ENCODE measurements at regions not wholly inside any gene's neighbourhood (a gene's known extent, or its start where the extent isn't known, plus 50 kb on each side); places are given as distances from the start of the nearest gene placed in this dataset.
A peak's percentile ranks its signal among the peaks of the same experiment; 100 is the strongest.
"Not testable (repeated sequence)": the region's sequence is repeated elsewhere in the genome, so short reads cannot be mapped to it uniquely, and the experiment has no call there.

- DNase-seq: peak; percentile 1 to 20
Measured at GRCh38 chr6:111925296-111925695, 52.0 kb upstream of the FYN start.

GRCh38 chr6:111926731-111927302 lies 53.6 kb upstream of the FYN start:
- DNase-seq: no peak

- no peak for DNase-seq
Measured at GRCh38 chr6:111927321-111927720, 54.1 kb upstream of the FYN start.

- DNase-seq: no peak
Measured at GRCh38 chr6:111928139-111928538, 54.9 kb upstream of the FYN start.

- DNase-seq: not testable (repeated sequence)
Measured at GRCh38 chr6:111934611-111935010, 61.4 kb upstream of the FYN start.

GRCh38 chr6:111936718-111937117 lies 63.5 kb upstream of the FYN start:
- no peak for DNase-seq

GRCh38 chr6:111938710-111939109 lies 65.5 kb upstream of the FYN start:
- DNase-seq: no peak

- peak; percentile 2 to 14 for DNase-seq
Measured at GRCh38 chr6:111939902-111940301, 66.7 kb upstream of the FYN start.

GRCh38 chr6:111940801-111941200 lies 67.5 kb upstream of the FYN start:
- DNase-seq: no peak

GRCh38 chr6:111941686-111942330 lies 68.6 kb upstream of the FYN start:
- DNase-seq: no peak

GRCh38 chr6:111942561-111942960 lies 69.3 kb upstream of the FYN start:
- DNase-seq: no peak

GRCh38 chr6:111943266-111943665 lies 70.0 kb upstream of the FYN start:
- no peak for DNase-seq

- DNase-seq: no peak
Measured at GRCh38 chr6:111943726-111944125, 70.5 kb upstream of the FYN start.

- DNase-seq: no peak
Measured at GRCh38 chr6:111944541-111944940, 71.3 kb upstream of the FYN start.

- DNase-seq: no peak
Measured at GRCh38 chr6:111949546-111949945, 76.3 kb upstream of the FYN start.

- not testable (repeated sequence) for DNase-seq
Measured at GRCh38 chr6:111949984-111950383, 76.7 kb upstream of the FYN start.

GRCh38 chr6:111950661-111951496 lies 77.6 kb upstream of the FYN start:
- no peak for DNase-seq

- no peak for DNase-seq
Measured at GRCh38 chr6:111951497-111952085, 78.3 kb upstream of the FYN start.

GRCh38 chr6:111952274-111952673 lies 79.0 kb upstream of the FYN start:
- DNase-seq: no peak

GRCh38 chr6:111952821-111953540 lies 79.7 kb upstream of the FYN start:
- DNase-seq: no peak

GRCh38 chr6:111956098-111956497 lies 82.8 kb upstream of the FYN start:
- no peak for DNase-seq

GRCh38 chr6:111957623-111958315 lies 84.5 kb upstream of the FYN start:
- DNase-seq: no peak
